Peyer's patch (tissue), 4 donors: ENCODE measurements at regions not wholly inside any gene's neighbourhood (a gene's known extent, or its start where the extent isn't known, plus 50 kb on each side); places are given as distances from the start of the nearest gene placed in this dataset.

Source experiments
- POLR2A ChIP-seq, 2 donors: fragments of 450-650 bp; IDR thresholded peaks; one replicate each; pipeline ENCODE4 v1.5.1; 2017; ENCODE audit warnings: antibody characterized with exemption in 2 of 2, mild to moderate bottlenecking in 2 of 2, moderate library complexity in 2 of 2
- TF ChIP-seq, protein P1 (sequence below), 6 experiments: fragments of 450-650 bp in 4 of 6; fragments of 200-600 bp in 2 of 6; sonication (generic) in 1 of 6; IDR thresholded peaks; one replicate each; pipeline ENCODE4 v1.5.1; 2017 to 2019; ENCODE audit warnings: antibody characterized with exemption in 6 of 6, mild to moderate bottlenecking in 3 of 6, moderate library complexity in 1 of 6

DNA sequence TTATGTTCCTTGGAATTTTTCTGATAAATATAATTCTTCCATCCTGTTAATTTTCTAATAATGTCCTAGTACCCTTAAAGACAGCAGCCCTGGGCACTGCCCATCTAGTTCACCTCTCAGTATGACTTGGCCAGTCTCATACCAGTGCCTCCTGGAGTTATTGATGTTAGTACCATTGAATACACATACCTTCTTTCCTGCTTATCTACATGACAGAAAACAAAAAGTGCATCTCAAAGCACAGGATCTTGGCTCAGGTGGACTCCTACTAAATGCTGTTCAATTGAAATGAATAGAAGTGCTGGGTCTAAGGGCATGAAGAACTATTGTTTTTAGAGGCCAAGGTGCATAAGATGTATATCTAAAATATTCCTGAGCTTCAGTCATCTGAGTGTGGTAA lies 669.7 kb downstream of the NR2F1-AS1 start:
- TF ChIP-seq, protein P1, sequence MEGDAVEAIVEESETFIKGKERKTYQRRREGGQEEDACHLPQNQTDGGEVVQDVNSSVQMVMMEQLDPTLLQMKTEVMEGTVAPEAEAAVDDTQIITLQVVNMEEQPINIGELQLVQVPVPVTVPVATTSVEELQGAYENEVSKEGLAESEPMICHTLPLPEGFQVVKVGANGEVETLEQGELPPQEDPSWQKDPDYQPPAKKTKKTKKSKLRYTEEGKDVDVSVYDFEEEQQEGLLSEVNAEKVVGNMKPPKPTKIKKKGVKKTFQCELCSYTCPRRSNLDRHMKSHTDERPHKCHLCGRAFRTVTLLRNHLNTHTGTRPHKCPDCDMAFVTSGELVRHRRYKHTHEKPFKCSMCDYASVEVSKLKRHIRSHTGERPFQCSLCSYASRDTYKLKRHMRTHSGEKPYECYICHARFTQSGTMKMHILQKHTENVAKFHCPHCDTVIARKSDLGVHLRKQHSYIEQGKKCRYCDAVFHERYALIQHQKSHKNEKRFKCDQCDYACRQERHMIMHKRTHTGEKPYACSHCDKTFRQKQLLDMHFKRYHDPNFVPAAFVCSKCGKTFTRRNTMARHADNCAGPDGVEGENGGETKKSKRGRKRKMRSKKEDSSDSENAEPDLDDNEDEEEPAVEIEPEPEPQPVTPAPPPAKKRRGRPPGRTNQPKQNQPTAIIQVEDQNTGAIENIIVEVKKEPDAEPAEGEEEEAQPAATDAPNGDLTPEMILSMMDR (IDR thresholded peaks at IDR 0.05), result no peak
- no peak for TF ChIP-seq POLR2A (IDR thresholded peaks at IDR 0.05)
